GM19240 (cell line): ENCODE measurements at regions not wholly inside any gene's neighbourhood (a gene's known extent, or its start where the extent isn't known, plus 50 kb on each side); places are given as distances from the start of the nearest gene placed in this dataset.
A peak's percentile ranks its signal among the peaks of the same experiment; 100 is the strongest.

Experiments
- DNase-seq: peaks from one replicate; pipeline ENCODE4 v3.0.0; 2011; ENCODE audit warnings: low spot score; ENCODE audit not compliant: insufficient read length

GRCh38 chr14:96931751-96932150, 134.6 kb downstream of the VRK1 start:
- DNase-seq, result no peak

DNA sequence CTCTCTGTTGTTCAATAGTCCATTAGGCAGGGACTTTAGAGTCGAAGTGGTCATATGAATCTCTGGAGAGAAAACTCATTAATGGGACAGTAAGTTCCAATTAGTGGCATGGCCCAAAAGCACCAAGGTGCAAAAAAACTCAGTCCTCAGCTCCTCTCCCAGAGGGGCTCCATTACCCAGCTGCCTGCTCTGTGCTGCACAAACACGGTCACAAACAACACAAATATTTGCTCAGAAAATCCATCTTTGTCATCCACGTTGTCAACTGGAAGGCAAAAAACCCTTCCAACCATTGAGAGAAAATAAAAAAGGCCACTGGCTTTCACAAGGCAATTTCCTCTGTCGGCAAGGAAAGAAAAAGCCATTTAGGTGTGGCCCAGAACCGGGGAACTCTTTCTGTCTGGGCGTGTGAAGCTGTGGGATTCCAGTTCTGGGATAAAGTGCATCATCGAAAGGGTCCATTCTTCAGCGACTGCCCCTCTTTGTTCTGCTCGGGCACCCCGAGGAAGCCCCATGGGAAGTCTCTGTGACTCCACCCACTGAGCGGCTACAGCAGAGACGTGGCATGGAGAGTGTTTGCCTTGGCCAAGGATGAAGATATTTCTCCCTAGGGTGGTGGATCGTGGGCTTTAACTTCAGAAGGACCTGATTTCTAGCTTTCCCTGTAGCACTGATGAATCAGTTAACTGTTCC, 137.6 kb downstream of the VRK1 start:
- no peak for DNase-seq

DNA sequence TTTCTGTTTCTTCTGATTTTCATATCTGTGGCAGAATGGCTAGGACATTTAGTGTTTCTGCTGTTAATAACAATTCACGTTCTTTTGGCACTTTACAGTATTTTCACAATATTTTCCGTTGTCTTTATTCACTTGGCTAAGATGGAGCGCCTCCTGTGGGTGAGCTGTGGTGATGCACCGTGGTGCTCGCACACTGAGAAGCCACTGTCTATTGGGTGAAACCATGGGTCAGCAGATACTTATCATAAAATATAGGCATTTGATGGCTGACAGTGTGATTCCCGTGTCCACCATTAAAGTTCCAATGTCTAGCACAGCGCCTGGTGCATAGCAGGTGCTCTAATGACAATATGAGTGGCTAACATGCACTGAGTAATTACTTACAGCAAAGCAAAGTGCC, 141.8 kb downstream of the VRK1 start:
- DNase-seq, result peak; percentile 27

DNA sequence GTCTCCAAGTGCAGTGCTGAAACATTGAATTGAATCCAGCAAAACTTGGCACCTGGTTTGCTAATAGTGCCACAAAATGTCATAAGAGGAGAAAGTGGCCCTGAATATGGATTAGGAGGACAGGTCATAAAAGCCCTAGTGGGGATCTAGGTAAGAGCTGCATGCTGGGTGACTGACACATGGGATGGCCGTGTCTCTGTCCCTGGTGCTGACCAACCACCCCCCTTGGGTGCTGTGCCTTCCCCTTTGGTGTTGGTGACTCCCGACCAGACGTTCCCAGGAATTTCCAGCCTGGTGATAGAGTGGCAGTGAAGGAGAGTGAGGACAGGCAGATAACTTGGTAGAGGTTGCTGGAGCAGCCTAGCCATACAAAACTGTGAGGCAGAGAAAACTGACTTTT, 142.8 kb downstream of the VRK1 start:
- no peak for DNase-seq

DNA sequence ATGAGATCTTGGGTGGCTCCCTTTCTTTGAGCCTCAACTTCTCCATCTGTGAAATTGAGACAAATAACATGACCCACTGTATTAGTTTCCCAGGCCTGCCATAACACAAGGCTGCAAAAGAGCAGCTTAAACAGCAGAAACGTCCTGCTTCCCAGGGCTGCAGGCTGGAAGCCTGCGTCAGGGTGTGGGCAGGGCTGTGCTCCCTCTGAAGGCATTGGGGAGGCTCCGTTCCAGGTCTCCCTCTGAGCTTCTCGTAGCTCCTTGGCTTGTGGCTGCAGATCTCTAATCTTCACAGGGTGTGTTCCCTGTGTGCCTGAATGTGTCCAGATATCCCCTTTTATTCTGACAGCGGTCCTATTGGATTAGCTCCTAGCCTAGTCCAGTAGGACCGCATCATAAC, 147.1 kb downstream of the VRK1 start:
- DNase-seq, result no peak

GRCh38 chr14:96945721-96946120, 148.5 kb downstream of the VRK1 start:
- DNase-seq, result no peak

DNA sequence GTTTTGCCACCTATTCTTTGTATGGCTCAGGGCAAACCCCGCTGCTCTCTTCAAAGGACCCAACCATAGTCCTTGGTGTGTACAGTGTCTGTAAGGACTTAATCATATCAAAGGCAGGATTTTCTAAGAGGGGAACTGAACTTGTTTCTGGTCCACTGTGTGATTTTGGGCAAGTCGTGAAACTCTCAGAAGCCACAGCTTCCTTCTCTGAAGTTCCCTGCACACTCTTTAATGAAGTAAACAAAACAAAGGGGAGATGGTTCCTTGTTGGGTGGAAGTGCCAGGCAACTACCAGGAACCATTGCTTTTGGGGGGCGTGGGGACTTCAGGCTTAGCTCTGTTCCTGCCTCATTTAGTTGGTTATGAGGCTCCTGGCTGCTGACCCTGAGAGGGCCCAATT, 152.4 kb downstream of the VRK1 start:
- no peak for DNase-seq

- DNase-seq, result no peak
Observed at GRCh38 chr14:96951511-96951910, 154.3 kb downstream of the VRK1 start.

DNA sequence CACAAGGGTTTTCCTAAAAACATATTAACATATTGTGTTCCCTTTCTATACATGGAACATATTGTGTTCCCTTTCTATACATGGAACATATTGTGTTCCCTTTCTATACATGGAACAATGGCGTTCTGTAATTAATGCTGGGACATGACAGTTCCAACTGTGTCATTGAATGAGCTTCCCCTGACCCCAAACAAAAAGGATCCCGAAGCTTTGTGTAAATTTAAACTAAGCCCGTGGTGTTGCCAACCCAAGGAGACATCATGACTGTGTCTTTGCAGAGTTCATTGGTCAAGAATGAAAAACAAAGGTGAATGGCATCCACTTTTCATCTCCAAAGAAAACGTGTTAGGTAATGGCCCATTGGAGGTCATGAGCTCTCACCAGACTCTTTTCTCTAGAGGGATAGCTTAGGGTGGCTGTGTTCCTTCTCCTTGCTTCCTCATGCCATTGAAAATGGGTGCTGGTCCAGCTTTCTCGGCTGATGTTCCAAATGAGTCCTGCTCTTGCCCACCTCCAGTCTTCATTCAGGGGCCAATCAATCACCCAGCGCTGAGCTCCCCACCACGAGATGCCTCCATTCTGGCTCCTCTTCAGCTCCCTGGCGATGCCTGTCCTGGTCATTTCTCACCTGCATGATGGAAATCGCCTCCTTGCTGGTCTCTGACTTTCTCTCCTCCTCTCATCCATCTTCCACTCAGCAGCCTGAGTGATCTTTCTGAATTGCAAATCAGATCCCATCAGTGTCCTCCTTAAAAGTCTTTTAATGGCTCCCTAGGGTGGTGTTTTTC, 156.1 kb downstream of the VRK1 start:
- DNase-seq, result no peak

DNA sequence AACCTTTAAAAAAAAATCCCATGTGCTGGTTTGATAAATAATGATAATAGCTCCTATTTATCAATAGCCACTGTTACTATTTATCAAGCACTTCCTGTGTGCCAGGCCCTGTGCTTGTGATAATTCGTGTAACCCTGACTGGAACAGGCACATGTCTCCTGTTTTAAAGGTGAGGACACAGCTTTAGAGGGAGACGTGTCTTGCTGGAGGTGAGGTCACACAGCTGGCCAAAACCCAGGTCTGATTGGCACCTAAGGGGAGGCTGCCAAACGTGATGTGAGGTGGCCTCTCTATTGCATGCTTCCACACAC, 156.6 kb downstream of the VRK1 start:
- DNase-seq, result no peak

DNA sequence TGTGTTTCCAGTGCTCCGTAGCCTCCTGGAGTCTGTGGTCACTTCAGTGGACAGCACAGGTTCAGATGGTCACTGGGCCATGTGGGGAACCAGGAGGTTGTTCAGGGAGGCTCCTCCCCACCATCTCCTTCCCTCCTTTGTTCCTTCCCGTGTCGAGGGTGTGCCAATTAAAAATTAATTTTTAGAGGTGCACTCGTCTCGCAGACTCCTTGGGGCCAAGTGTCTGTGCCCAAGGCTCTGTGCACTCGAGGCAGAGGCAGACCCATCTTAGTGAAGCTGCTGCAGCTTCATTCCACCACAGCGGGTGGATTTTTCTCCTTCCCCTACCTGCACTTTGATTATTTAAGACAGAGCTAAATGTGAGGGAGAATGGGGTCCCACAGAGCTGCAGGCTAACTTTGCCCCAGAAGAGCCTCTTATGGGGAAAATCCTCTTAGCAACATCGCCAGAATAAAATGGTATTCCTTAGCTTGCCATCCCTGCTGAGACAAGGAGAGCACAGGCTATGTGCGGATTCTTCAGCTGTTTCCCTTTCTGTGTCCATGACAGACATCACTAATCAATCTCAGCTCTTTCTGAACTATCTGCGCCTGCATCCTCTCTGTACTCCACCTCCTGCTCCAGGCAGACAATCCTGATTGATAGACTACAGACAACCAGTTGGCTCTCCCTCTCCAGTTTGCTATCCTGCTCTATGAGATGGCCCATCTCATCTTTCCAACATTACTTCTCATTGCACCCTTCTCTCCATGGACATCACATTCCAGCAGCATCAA, 159.5 kb downstream of the VRK1 start:
- DNase-seq, result no peak

DNA sequence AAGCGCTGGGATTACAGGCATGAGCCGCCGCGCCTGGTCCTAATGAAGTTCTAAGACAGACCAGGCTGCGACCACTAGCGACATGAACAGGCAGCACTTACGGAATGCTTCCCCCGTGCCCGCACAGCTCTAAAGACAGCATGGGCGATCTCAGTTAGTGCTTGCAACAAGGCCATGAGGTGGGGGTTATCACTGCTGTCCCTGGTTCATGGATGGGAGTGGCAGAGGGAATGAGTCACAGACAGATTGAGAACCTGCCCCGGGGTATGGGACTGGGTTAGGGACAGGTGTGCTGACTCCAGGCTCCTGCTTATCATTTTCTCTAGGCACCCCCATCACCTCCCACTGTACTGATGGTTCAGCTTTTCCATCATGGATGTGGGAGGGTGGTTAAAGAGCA, 160.9 kb downstream of the VRK1 start:
- no peak for DNase-seq

DNA sequence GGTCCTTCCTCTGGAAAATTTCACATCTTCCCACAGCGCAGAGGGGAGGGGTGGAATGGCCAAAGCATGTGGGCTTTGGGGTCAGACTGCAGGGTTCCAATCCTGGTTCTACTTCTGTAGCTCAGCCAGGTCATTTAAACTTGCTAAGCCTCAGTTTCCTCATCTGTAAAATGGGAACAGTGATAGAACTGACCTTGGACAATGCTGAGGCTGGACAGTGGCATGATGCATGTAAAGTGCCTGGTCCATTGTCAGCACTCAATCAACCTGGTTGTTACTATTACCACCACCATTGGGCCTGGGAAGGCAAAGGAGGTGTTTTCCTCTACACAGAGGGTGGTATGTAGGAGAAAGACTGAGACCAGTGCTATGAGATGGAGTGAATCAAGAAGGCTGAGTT, 162.8 kb downstream of the VRK1 start:
- DNase-seq, result no peak

DNA sequence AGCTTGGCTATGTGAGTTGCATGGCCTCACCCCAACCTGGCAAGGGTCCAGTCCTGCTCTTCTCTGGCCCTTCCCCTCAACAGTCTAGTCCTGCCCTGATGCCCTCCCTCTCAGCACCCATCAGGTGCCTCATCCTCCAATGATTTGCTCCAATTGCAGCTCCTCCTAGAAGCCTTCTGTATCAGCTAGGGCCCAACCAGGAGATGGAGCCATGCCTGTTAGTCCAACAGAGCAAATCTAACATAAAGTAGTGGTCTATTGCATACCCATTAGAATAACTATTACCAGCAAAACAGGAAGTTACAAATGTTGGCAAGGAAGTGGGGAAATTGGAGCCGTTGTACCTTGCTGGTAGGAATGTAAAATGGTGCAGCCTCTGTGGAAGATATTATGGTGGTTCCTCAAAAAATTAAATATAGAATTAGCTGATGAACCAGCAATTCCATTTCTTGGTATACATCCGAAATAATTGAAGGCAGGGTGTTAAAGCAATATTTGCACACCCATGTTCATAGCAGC, 163.5 kb downstream of the VRK1 start:
- DNase-seq, result no peak

DNA sequence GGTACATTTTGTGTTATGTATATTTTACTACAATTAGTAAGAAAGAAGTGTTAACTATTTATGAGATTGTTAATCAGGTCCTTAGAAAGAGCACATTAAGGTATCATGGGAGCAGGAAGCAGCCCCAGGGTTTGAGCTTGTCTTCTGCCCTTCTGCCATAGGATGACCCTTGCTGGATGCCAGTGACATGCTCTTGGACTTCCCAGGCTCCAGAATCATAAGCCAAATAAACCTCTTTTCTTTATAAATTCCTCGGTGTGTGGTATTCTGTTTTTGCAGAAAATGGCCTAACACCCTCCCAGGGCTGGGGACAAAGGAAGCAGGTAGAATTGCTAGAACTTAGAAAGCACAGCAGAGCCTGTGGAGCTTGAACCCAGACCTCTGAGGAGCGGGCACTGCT, 164.7 kb downstream of the VRK1 start:
- no peak for DNase-seq

DNA sequence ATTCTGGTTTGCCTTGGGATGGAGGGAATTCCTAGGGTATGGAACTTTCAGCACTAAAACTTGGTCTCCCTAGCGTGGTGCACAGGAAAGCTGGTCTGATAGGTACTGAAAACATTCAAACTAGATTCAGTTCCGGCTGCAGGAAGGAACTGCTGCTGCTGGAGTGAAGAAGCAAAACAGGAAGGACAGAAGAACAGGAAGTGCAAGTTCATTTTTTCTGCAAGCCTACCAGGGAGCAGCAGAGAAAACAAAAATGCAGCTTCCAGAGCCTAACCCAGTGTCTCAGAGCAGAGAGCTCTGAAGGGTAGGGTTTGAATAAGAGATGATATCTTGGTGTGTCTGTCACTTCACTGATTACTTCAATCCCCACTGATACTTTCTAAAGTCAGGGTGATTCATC, 165.2 kb downstream of the VRK1 start:
- peak; percentile 11 for DNase-seq

DNA sequence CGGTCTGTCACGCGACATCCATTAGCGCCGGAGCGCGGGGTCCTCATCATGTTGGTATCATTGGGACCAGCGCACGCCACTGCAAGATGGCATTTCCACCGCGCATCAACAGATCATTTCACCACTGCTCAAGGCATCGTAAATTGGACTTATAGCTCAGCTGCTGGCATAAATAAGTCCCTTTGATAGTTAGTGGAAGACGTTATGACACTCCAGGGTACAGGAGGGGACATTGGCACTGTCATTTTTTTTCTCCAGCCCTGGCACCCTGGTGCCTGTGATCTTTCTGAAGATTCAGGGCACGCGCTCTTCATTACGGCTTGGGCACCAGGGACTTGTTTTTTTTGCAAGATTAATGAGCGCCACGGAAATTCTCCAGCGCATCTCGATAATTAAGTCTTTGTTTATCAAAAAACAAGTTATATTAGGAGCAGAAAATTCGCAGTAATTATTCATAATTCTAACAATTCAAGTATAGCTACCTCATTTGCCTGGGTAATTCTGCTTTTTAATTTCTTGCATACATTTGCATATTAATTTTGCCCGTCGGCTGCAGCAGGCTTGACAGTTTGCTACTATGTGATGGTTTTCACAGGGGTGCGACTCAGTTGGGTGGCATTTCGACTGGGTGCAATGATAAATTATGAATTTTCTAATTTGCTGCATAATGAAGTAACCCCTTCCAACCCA, 167.7 kb downstream of the VRK1 start:
- DNase-seq, result no peak

DNA sequence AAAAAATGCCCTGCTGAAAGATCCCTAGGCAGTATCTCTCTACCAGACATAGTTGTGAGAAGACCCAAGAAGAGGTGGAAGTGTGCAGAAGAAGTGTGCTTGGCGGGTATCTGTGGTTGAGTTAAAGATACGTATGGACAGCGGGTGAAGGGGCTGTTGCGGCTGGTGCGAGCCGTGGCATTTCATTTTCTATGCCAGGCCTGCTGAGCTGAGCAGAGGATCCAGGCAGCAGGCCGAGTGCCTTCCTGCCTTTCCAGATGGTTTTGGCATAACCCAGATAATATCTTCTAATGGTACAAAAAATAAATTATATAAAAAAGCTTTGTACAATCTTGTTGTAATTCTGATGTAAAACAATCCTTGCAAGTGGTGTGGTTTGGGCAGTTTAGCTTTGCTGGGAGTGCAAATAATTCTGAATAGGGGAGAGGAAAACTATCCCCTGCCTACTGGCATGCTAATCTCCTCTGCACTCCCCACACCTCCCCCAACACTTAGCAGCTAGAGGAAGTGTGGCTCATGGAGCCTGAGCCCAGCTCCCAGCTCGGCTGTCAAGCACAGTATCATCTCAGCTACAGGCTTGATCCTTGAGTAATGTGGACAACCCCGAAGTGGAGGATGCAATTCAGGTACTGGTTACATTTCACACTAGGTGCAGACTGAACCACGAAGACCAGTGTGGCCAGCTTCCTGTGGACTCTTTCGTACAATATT, 168.9 kb downstream of the VRK1 start:
- no peak for DNase-seq

DNA sequence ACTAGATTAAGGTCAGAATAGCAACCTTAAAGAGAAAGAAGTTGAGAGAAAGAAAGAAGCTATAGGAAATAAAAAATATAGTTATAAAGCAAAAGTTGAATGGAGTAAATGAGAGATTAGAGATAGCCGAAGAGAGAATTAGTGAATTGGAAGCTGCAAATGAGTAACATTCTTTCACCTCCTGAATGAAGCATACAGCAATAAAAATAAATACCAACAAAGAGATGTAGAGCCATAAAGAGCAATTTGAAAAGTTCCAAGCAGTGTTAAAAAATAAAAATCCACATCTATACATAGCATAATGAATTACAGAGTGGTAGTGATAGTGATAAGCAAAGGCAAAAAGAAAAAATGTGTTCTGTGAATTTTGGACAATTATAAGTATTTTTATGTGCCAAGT, 177.9 kb downstream of the VRK1 start:
- DNase-seq, result no peak

DNA sequence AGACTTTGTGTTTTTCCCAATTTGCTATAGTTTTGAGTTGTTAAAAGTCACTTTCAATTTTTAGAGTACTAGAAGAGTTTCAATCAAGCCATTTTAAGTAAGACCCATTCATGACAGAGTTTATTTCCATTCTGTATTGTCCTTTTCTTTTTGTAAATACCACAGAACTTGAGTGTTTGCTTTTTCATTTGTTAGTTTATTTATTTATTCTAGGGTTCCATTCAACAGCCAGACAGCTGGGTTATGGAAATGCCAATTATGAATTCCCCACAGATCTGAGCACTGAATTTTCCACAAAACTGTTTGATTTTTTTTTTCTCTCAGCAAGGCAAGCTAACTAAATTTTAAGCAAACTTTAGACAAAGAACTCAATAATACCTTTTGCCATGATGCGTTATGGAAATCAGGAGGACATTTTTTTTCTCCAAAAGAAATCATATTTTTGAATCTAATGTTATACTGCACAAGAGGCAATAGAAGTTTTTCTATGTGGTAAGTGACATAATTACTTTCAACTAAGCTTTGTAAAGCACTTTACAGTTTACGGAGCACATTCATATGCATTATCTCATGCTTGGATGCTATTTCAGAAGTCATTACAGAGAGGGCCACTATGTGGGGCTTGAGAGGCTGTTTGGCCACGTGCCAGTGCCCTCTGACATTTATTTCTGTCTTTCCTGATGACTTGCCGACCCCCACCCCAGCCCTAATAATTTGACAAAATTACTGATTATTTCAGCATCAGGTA, 181.5 kb downstream of the VRK1 start:
- DNase-seq, result no peak
